Endothelial cell of umbilical vein (primary cell): ENCODE measurements at regions not wholly inside any gene's neighbourhood (a gene's known extent, or its start where the extent isn't known, plus 50 kb on each side); places are given as distances from the start of the nearest gene placed in this dataset.

Experiments
- BruUV-seq: library from RNA; stranded (reverse); fragments of 400-500 nt; replicated peaks from 2 replicates; lab custom pipeline; 2021; lab: Mats Ljungman, UMichigan
- CTCF ChIA-PET: fragments of 300-600, 350-600 bp; sonication (Branson Sonifier 250); formaldehyde crosslinking; loops from one replicate; lab custom pipeline; 2021; ENCODE audit warnings: antibody characterized with exemption, inconsistent platforms; lab: Charles Lee
- POLR2A ChIA-PET: fragments of 300-600, 350-600 bp; sonication (Branson Sonifier 250); formaldehyde crosslinking; loops from one replicate; lab custom pipeline; 2021; ENCODE audit warnings: antibody characterized with exemption, inconsistent platforms; lab: Charles Lee
- DNase-seq: peaks from one replicate; pipeline ENCODE4 v3.0.0-alpha.2; 2011; ENCODE audit warnings: low read depth, low spot score
- FAIRE-seq: peaks from 2 replicates; lab custom pipeline; 2011; peaks lifted over from hg19 to GRCh38; lab: Jason Lieb, UNC
- H2AFZ ChIP-seq: 2 replicates; pipeline ENCODE4 v1.6.0; 2012; ENCODE audit warnings: low read depth, low read length, control low read depth, inconsistent platforms
- H3K27ac ChIP-seq: 2 replicates; pipeline ENCODE4 v1.5.1; 2011; ENCODE audit warnings: low read depth, mild to moderate bottlenecking, control low read depth, low read length, moderate library complexity; ENCODE audit not compliant: insufficient read depth
- H3K27me3 ChIP-seq, 2 experiments: 2 replicates each; pipeline versions ENCODE4 v1.6.0 to v1.6.1; 2011; ENCODE audit warnings: low read length in 2 of 2, mixed read lengths in 1 of 2; ENCODE audit not compliant: control insufficient read depth in 2 of 2, insufficient read depth in 2 of 2
- H3K36me3 ChIP-seq, 2 experiments: 2 replicates in 1 of 2; 3 replicates in 1 of 2; pipeline ENCODE4 v1.5.1; 2011; ENCODE audit warnings: low read length in 2 of 2, mild to moderate bottlenecking in 1 of 2, moderate library complexity in 1 of 2; ENCODE audit not compliant: control insufficient read depth in 2 of 2, insufficient read depth in 2 of 2; ENCODE audit errors: extremely low read depth in 1 of 2
- H3K4me1 ChIP-seq: 3 replicates; pipeline ENCODE4 v1.5.1; 2011; ENCODE audit warnings: mild to moderate bottlenecking, low read length; ENCODE audit not compliant: control insufficient read depth, insufficient read depth; ENCODE audit errors: extremely low read depth
- H3K4me2 ChIP-seq: 2 replicates; pipeline ENCODE4 v1.6.1; 2011; ENCODE audit warnings: low read length, control low read depth, mixed read lengths; ENCODE audit not compliant: insufficient read depth
- H3K4me3 ChIP-seq, 3 experiments: fragments of 200-600 bp in 1 of 3; sonication (generic), shearing (Covaris generic) in 1 of 3; replicated peaks in 1 of 3; 2 replicates each; pipeline ENCODE4 v1.5.1; 2011 to 2016; ENCODE audit warnings: control low read depth in 3 of 3, low read length in 3 of 3, mild to moderate bottlenecking in 2 of 3, inconsistent platforms in 1 of 3, low read depth in 1 of 3, moderate library complexity in 1 of 3; ENCODE audit not compliant: insufficient read depth in 1 of 3
- H3K79me2 ChIP-seq: 2 replicates; pipeline ENCODE4 v1.6.0; 2012; ENCODE audit warnings: low read length, inconsistent platforms; ENCODE audit not compliant: control insufficient read depth, insufficient read depth
- H3K9ac ChIP-seq: replicated peaks from 2 replicates; pipeline ENCODE3; 2011; ENCODE audit warnings: low read length, control low read depth; ENCODE audit not compliant: insufficient read depth; ENCODE audit errors: extremely low read depth
- H3K9me1 ChIP-seq: replicated peaks from 3 replicates; pipeline ENCODE4 v1.6.0; 2011; ENCODE audit warnings: mild to moderate bottlenecking, low read length; ENCODE audit not compliant: control insufficient read depth, insufficient read depth; ENCODE audit errors: extremely low read depth
- H3K9me3 ChIP-seq: replicated peaks from 2 replicates; pipeline ENCODE4 v1.5.1; 2012; ENCODE audit warnings: low read length, inconsistent platforms; ENCODE audit not compliant: control insufficient read depth, insufficient read depth
- H4K20me1 ChIP-seq: replicated peaks from 2 replicates; pipeline ENCODE3; 2011; ENCODE audit warnings: mild to moderate bottlenecking, low read length; ENCODE audit not compliant: control insufficient read depth, insufficient read depth; ENCODE audit errors: extremely low read depth
- CTCF ChIP-seq, 2 donors: IDR thresholded peaks; 1 replicate in 1 of 2; 2 replicates in 1 of 2; pipeline ENCODE4 v1.5.1; 2011; ENCODE audit warnings: low read length in 2 of 2, mild to moderate bottlenecking in 2 of 2, moderate library complexity in 2 of 2, control low read depth in 1 of 2, inconsistent platforms in 1 of 2, low read depth in 1 of 2; ENCODE audit not compliant: insufficient read depth in 1 of 2; ENCODE audit errors: extremely low read depth in 1 of 2
- EZH2 ChIP-seq: IDR thresholded peaks from 2 replicates; pipeline ENCODE4 v1.6.1; 2012; ENCODE audit warnings: borderline replicate concordance, low read depth, mild to moderate bottlenecking, moderate library complexity, low read length, inconsistent platforms; ENCODE audit not compliant: severe bottlenecking
- FOS ChIP-seq: IDR thresholded peaks from 2 replicates; pipeline ENCODE4 v1.6.1; 2011; ENCODE audit warnings: mild to moderate bottlenecking, low read length, moderate library complexity, borderline replicate concordance; ENCODE audit not compliant: insufficient read depth
- GATA2 ChIP-seq: IDR thresholded peaks from 2 replicates; pipeline ENCODE4 v1.7.0; 2011; ENCODE audit warnings: low read depth, mild to moderate bottlenecking, moderate library complexity, mixed read lengths, low read length; ENCODE audit not compliant: insufficient read length, insufficient read depth
- JUN ChIP-seq: IDR thresholded peaks from 2 replicates; pipeline ENCODE4 v1.6.1; 2011; ENCODE audit warnings: borderline replicate concordance, low read depth; ENCODE audit not compliant: insufficient read length, insufficient read depth
- MAX ChIP-seq: IDR thresholded peaks from 2 replicates; pipeline ENCODE4 v1.6.1; 2011; ENCODE audit not compliant: insufficient read depth, insufficient read length
- POLR2AphosphoS5 ChIP-seq: IDR thresholded peaks from 2 replicates; pipeline ENCODE4 v1.6.1; 2012; ENCODE audit warnings: low read depth, mild to moderate bottlenecking, control low read depth, low read length, moderate library complexity; ENCODE audit not compliant: insufficient read depth
- dilution Hi-C: fragments of 300-500 bp; cut with MboI; formaldehyde crosslinking; loops from one replicate; pipeline ENCODE4 v1.15.0; 2019; ENCODE audit warnings: low sequenced_read_pairs; ENCODE audit not compliant: extremely low pct_ligation_motif_present
- intact Hi-C: fragments of 100-400 bp; cut with micrococcal nuclease; formaldehyde crosslinking; loops from one replicate; pipeline ENCODE4 v1.10.0; 2022

GRCh38 chr3:76222201-76222600 lies 436.9 kb upstream of the ZNF717 start:
- Histone ChIP-seq H4K20me1 (no peaks in the 10 kb centered on the region), H3K4me1 (no peaks in the 10 kb centered on the region), H3K27me3 (no peaks in the 10 kb centered on the region), H3K9ac (no peak overlapping the region), H3K36me3 (no peaks in the 10 kb centered on the region), H2AFZ (no peak overlapping the region), H3K79me2 (no peaks in the 10 kb centered on the region), H3K4me2 (no peak overlapping the region), H3K9me1 (no peaks in the 10 kb centered on the region), H3K9me3 (peaks cover 4% of the 10 kb centered on the region), H3K4me3 (no peak overlapping the region), H3K27ac (no peak overlapping the region)
- no TSS peak for BruUV-seq
- ChIA-PET CTCF (no interaction called here), POLR2A (no interaction called here)
- dilution Hi-C loops: no loop called here
- TF ChIP-seq EZH2: no peak
- no peak for TF ChIP-seq GATA2
- TF ChIP-seq MAX: no peak
- no peak for TF ChIP-seq CTCF (IDR thresholded peaks at IDR 0.05; ENCODE audit: extremely low read depth in 1 of 2, insufficient read depth in 1 of 2, low read depth in 1 of 2, low read length in 2 of 2)
- no peak for TF ChIP-seq JUN
- TF ChIP-seq POLR2AphosphoS5: no peak
- TF ChIP-seq FOS: no peak
- FAIRE-seq (no peak), DNase-seq (no peak)
- intact Hi-C loops: no loop called here
